ENCODE measurements at regions not wholly inside any gene's neighbourhood (a gene's known extent, or its start where the extent isn't known, plus 50 kb on each side); places are given as distances from the start of the nearest gene placed in this dataset.

GRCh38 chr1:228996281-228996680, 261.0 kb downstream of the RHOU start:
- H3K27me3 Mint-ChIP-seq: peaks cover 28% of the 10 kb centered on the region
- H3K4me3 Mint-ChIP-seq: no peak overlapping the region
- H3K4me1 Mint-ChIP-seq: no peaks in the 10 kb centered on the region
- DNase-seq: no peak
- no peak overlapping the region for H3K27ac Mint-ChIP-seq
- H3K36me3 Mint-ChIP-seq (ENCODE audit: low read depth): no peaks in the 10 kb centered on the region
- intact Hi-C loops (cut with micrococcal nuclease): no loop called here
- no peaks in the 10 kb centered on the region for H3K9me3 Mint-ChIP-seq

DNA sequence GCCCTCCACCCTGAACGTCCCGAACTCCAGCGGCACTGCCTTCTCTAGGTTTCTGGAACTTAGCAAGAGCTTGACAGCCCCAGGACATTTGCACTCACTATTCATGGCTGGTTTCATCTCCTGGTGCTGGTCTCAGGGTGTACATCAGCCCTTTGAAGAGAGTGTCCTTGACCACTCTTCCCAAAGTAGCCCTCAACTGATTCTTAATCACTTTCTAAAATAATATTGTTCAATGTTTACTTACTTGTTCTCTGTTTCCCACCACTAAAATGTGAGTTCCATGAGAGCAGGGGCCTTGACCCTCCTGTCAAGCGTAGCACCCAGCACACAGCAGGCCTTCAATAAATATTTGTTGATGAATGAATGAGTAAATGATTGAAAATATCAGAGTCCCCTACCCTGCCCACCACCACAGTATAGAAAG, 262.5 kb downstream of the RHOU start:
- H3K9me3 Mint-ChIP-seq: no peaks in the 10 kb centered on the region
- intact Hi-C loops (cut with micrococcal nuclease): no loop called here
- H3K27me3 Mint-ChIP-seq: peaks cover 27% of the 10 kb centered on the region
- H3K4me3 Mint-ChIP-seq: no peak overlapping the region
- H3K27ac Mint-ChIP-seq: no peak overlapping the region
- DNase-seq: no peak
- peaks cover 2% of the 10 kb centered on the region for H3K4me1 Mint-ChIP-seq
- H3K36me3 Mint-ChIP-seq (ENCODE audit: low read depth): no peaks in the 10 kb centered on the region

- Mint-ChIP-seq H3K27ac (no peak overlapping the region), H3K9me3 (no peaks in the 10 kb centered on the region), H3K36me3 (ENCODE audit: low read depth) (no peaks in the 10 kb centered on the region), H3K27me3 (peaks cover 22% of the 10 kb centered on the region), H3K4me3 (no peak overlapping the region), H3K4me1 (peaks cover 2% of the 10 kb centered on the region)
- intact Hi-C loops (cut with micrococcal nuclease): no loop called here
- no peak for DNase-seq
Observed at GRCh38 chr1:228998179-228998578, 262.9 kb downstream of the RHOU start.

- intact Hi-C loops (cut with micrococcal nuclease): no loop called here
- DNase-seq: no peak
- Mint-ChIP-seq H3K27ac (no peak overlapping the region), H3K4me3 (no peak overlapping the region), H3K27me3 (peaks cover 12% of the 10 kb centered on the region), H3K9me3 (no peaks in the 10 kb centered on the region), H3K36me3 (ENCODE audit: low read depth) (no peaks in the 10 kb centered on the region), H3K4me1 (peaks cover 2% of the 10 kb centered on the region)
Observed at GRCh38 chr1:228999446-229000170, 264.3 kb downstream of the RHOU start.

DNA sequence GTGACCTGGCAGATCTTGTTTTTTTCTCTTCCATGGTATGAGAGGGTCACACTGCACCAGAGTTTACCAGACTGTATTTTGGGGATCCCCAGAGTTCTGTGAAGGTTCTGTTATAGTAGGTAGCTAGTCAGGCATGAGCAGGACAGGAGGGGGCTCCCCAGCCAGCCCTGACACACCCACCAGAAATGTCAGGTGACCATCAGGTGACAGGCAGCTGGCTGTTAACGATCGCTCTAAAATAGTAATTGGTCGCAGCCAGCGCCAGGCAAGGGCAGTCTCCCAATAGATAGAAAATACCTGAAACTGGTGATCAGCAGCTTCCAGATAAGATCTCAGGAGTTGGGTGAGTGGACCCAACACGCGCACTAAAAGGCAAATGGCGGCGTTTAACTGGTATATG, 264.9 kb downstream of the RHOU start:
- peaks cover 2% of the 10 kb centered on the region for H3K4me1 Mint-ChIP-seq
- H3K27me3 Mint-ChIP-seq: peaks cover 6% of the 10 kb centered on the region
- no peak overlapping the region for H3K4me3 Mint-ChIP-seq
- H3K9me3 Mint-ChIP-seq: no peaks in the 10 kb centered on the region
- no peak overlapping the region for H3K27ac Mint-ChIP-seq
- intact Hi-C loops (cut with micrococcal nuclease): no loop called here
- no peak for DNase-seq
- H3K36me3 Mint-ChIP-seq (ENCODE audit: low read depth): no peaks in the 10 kb centered on the region

GRCh38 chr1:229001467-229002011, 266.3 kb downstream of the RHOU start:
- no peak for DNase-seq
- Mint-ChIP-seq H3K36me3 (ENCODE audit: low read depth) (no peaks in the 10 kb centered on the region), H3K27ac (no peak overlapping the region), H3K4me3 (no peak overlapping the region), H3K27me3 (no peaks in the 10 kb centered on the region), H3K9me3 (no peaks in the 10 kb centered on the region), H3K4me1 (peaks cover 2% of the 10 kb centered on the region)
- intact Hi-C loops (cut with micrococcal nuclease): no loop called here

- H3K4me3 Mint-ChIP-seq: no peak overlapping the region
- no peaks in the 10 kb centered on the region for H3K36me3 Mint-ChIP-seq (ENCODE audit: low read depth)
- DNase-seq: no peak
- H3K27ac Mint-ChIP-seq: no peak overlapping the region
- no peaks in the 10 kb centered on the region for H3K9me3 Mint-ChIP-seq
- no peaks in the 10 kb centered on the region for H3K27me3 Mint-ChIP-seq
- H3K4me1 Mint-ChIP-seq: peaks cover 2% of the 10 kb centered on the region
- intact Hi-C loops (cut with micrococcal nuclease): no loop called here
Observed at GRCh38 chr1:229002037-229002436, 266.8 kb downstream of the RHOU start.

DNA sequence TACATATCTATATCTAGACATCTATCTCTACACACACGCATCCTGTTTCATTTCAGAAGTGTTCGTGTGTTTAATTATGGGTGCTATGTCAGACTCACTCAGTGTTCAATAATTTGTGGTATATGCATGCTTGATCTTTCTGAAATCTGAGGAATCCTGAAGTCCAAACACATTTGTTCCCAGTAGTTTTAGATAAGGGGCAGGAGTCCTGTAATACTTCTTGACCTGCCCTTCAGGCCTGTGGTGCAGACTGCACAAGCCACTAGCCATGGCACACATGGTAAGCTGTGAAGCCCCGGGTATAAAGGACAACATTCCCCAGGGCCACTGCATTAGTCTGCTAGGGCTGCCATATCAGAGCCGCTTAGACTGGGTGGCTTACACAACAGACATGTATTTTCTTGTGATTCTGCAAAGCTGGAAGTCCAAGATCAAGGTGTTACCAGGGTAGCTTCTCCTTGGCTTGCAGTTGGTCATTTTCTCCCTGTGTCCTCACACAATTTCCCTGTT, 267.2 kb downstream of the RHOU start:
- Mint-ChIP-seq H3K4me3 (no peak overlapping the region), H3K27ac (no peak overlapping the region), H3K27me3 (no peaks in the 10 kb centered on the region), H3K4me1 (peaks cover 2% of the 10 kb centered on the region), H3K36me3 (ENCODE audit: low read depth) (no peaks in the 10 kb centered on the region), H3K9me3 (no peaks in the 10 kb centered on the region)
- intact Hi-C loops (cut with micrococcal nuclease): no loop called here
- no peak for DNase-seq

DNA sequence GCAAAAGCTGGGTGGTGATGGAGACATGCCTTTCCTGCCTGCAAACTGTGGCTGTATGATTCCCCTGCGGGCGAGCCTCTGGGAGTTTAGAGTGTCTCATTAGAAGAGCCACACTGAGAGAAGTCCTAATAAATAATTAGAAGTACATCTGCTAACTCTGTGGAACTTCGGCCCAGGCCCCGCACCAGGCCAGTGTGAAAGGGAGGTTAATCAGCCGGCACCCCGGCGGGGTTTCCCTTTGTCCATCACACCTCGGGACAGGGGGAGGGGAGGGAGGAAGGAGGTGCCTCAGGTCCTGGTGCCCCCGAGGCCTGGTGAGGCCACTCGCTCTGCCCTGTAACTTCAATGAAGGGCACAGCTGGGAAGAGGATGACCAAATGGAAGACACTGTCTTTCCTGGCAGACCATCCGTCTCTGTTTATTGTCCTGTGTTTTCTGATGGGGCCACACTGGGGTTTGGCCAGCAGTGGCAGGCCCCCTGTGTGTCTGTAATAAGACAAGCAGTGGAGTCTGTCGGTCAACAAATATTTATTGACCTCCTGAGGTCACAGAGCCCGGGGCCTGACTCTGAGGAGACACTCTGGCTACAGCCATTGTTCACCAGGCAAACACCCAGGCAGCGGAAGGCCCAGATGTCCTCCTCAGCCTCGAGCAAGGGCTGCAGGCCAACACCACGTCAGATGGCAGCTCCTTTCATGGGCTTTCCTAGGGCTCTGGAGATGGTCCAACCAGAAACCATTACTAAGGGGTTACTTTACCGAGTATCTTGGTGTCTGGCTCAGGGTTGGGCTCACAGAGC, 267.5 kb upstream of the RAB4A start:
- no peaks in the 10 kb centered on the region for H3K27me3 Mint-ChIP-seq
- H3K4me3 Mint-ChIP-seq: no peak overlapping the region
- intact Hi-C loops (cut with micrococcal nuclease): no loop called here
- no peaks in the 10 kb centered on the region for H3K9me3 Mint-ChIP-seq
- DNase-seq: no peak
- peaks cover 2% of the 10 kb centered on the region for H3K4me1 Mint-ChIP-seq
- H3K27ac Mint-ChIP-seq: no peak overlapping the region
- H3K36me3 Mint-ChIP-seq (ENCODE audit: low read depth): no peaks in the 10 kb centered on the region

DNA sequence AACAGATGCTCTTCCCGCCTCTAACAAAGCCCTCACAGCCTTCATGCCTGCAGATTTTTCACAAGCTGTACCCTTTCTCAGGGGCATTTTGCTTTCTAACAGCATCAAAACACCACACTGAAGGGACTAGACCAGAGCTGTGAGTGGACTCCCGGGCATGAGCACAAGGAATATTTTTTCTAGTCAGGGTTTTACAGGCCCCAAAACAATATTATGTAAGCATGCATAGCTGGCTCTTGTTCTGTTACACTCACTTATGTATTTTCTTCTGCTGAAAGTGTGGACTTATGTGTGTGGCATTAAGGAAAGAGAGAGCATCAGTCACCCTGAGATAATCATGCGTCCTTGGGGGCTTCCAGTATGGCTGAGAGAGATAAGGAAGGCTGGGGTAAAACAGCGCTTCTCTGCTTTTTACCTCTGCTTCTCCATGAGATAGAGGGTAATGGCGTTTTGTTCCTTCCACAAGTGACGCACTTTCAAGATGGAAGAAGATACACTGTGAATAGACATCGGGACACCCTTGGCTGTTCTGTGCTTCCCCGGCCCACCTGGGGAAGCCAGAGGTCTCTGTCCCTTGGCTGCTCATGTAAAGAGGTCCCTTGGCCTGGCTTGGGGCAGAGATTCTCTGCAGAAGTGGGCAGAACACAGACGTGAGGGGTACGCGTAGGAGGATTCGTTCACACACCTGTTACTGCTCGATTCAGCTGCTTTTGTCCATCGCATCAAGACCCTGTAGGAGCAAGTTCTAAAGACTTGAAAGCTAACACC, 266.7 kb upstream of the RAB4A start:
- no peaks in the 10 kb centered on the region for H3K9me3 Mint-ChIP-seq
- intact Hi-C loops (cut with micrococcal nuclease): no loop called here
- H3K27me3 Mint-ChIP-seq: no peaks in the 10 kb centered on the region
- peaks cover 2% of the 10 kb centered on the region for H3K4me1 Mint-ChIP-seq
- H3K27ac Mint-ChIP-seq: no peak overlapping the region
- no peak overlapping the region for H3K4me3 Mint-ChIP-seq
- no peaks in the 10 kb centered on the region for H3K36me3 Mint-ChIP-seq (ENCODE audit: low read depth)
- no peak for DNase-seq

DNA sequence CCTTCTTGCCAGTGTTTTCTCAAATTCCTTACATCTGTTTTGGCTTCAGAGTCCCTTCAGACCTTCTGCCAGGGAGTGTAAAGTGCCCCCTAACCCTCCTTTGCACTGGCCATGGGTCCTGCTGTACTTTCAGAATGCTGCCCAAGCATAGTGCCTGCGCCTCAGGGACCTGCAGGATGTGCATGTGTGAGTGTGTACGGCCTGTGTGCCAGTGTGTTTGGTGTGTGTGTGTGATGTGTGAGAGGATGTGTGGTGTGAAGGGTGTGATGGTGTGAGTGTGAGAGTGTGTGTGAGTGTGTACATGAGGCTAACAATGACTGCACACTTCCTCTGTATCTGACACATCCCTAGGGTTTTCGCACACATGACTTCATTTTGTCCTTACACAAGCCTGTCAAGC, 265.8 kb upstream of the RAB4A start:
- Mint-ChIP-seq H3K9me3 (no peaks in the 10 kb centered on the region), H3K4me3 (no peak overlapping the region), H3K36me3 (ENCODE audit: low read depth) (no peaks in the 10 kb centered on the region), H3K27ac (no peak overlapping the region), H3K4me1 (peaks cover 2% of the 10 kb centered on the region), H3K27me3 (no peaks in the 10 kb centered on the region)
- DNase-seq: no peak
- intact Hi-C loops (cut with micrococcal nuclease): no loop called here

DNA sequence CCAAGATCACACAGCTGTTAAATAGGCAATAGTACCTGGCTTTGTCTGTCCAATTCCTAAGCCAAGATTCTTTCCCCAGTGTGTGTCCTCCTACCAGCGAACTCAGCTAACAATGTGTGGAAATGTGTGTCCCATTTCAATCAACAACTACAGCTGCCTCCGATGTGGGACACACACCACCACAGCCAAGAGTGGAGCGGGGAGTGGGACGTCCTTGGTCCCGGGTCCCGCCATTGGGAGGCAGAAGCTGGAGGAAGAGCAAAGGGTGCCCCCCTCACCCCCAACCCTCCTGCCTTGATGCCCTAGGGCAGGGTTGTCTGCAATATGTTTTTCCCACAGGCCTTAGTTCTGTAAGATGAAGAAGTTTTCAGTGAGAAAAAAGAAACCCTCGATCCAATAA, 265.4 kb upstream of the RAB4A start:
- H3K4me1 Mint-ChIP-seq: peaks cover 2% of the 10 kb centered on the region
- H3K4me3 Mint-ChIP-seq: no peak overlapping the region
- DNase-seq: no peak
- H3K36me3 Mint-ChIP-seq (ENCODE audit: low read depth): no peaks in the 10 kb centered on the region
- no peak overlapping the region for H3K27ac Mint-ChIP-seq
- H3K9me3 Mint-ChIP-seq: no peaks in the 10 kb centered on the region
- no peaks in the 10 kb centered on the region for H3K27me3 Mint-ChIP-seq
- intact Hi-C loops (cut with micrococcal nuclease): no loop called here

- Mint-ChIP-seq H3K4me3 (no peak overlapping the region), H3K4me1 (peaks cover 2% of the 10 kb centered on the region), H3K9me3 (no peaks in the 10 kb centered on the region), H3K36me3 (ENCODE audit: low read depth) (no peaks in the 10 kb centered on the region), H3K27ac (no peak overlapping the region), H3K27me3 (no peaks in the 10 kb centered on the region)
- intact Hi-C loops (cut with micrococcal nuclease): no loop called here
- no peak for DNase-seq
Observed at GRCh38 chr1:229006121-229006870, 264.6 kb upstream of the RAB4A start.

Data from activated CD4-positive, alpha-beta T cell treated with anti-CD3 and anti-CD28 coated beads, Interleukin-2, amount 10 ng/mL, durations not matched to agents 24 days and 14 days (primary cell).